NCI-H2107 treated with DMSO at 0.1 percent for 48 hours (cell line): ENCODE measurements at regions not wholly inside any gene's neighbourhood (a gene's known extent, or its start where the extent isn't known, plus 50 kb on each side); places are given as distances from the start of the nearest gene placed in this dataset.
"Not testable (repeated sequence)": the region's sequence is repeated elsewhere in the genome, so short reads cannot be mapped to it uniquely, and the experiment has no call there.

Source experiments
- DNase-seq: peaks from one replicate; lab custom pipeline; 2025; ENCODE audit not compliant: unreplicated experiment; lab: John Stamatoyannopoulos, UW

DNA sequence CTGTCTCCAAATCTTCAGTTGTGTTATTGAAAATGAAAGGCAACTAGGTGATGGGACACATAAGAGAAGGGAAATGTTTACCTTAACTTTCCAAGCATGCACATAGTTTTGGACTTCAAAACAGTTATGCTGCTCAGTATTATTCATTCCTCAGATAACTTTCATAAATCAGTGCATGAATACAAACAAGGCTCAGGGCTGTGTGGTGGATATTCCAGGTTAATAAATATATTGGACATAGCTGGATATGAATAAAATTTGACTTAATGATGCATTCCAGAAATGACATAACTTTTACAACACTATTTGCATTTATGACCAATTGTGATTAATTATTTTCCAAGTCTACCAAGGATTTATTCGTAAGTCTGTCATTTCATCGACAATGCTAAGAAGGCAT lies 301.2 kb upstream of the ZNF804A start:
- no peak for DNase-seq

- DNase-seq: no peak
Measured at GRCh38 chr2:184302506-184302905, 295.8 kb upstream of the ZNF804A start.

DNA sequence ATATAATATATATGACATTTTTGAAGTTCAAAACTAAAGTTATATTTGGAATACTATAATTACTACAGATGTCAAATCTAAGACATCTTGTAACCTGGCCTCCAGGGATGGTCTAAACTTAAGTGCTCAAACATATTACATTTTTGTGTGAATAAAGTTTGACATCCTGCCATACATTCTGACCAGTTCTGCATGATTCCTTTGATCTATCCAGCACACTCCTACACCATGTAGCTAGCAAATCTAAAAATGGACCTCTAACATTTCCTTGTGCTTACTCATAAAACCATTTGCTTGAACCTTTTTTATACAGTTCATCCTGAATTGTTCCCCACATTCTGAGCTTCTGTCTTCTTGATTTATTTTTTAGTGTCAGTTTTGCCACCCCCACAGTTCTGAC lies 294.3 kb upstream of the ZNF804A start:
- no peak for DNase-seq

- no peak for DNase-seq
Measured at GRCh38 chr2:184305105-184305504, 293.2 kb upstream of the ZNF804A start.

GRCh38 chr2:184308706-184309105 lies 289.6 kb upstream of the ZNF804A start:
- DNase-seq: no peak

DNA sequence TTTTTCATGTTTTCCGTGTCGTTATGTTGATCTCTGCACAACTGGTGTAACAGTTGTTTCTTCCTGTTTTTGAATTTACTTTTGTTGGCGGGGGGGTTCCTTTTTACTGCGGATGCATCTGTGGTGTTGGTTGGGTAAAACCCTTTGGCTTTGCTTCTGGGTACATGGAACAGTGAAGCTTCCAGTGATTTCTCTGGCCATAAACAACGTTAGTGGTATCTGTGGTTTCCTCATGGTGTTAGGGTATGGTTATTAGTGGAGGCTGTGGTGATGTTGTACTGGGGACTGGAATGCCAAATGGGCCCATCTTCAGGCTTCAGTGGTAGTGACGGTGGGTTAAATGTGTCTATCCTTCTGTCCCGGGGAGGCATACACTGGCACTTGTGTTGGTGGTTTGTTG lies 285.4 kb upstream of the ZNF804A start:
- no peak for DNase-seq

DNA sequence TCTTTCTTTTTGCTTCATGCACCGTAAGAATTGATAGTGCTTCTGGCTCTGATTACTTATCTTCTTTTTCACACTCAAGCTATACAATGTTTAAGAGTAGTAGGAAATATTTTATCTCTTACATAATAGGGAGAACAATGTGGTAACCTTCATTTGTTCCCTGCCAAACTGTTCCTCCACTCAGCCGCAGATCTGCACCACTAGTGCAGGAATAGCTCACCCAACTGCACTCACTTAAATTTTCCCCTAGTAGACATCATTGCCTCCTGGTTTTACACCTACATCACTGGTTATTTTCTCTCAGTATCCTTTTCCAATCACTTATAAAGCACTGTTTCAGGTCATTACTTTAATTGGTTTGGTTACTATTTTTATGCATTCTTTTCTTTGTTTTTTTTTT lies 283.5 kb upstream of the ZNF804A start:
- no peak for DNase-seq

DNA sequence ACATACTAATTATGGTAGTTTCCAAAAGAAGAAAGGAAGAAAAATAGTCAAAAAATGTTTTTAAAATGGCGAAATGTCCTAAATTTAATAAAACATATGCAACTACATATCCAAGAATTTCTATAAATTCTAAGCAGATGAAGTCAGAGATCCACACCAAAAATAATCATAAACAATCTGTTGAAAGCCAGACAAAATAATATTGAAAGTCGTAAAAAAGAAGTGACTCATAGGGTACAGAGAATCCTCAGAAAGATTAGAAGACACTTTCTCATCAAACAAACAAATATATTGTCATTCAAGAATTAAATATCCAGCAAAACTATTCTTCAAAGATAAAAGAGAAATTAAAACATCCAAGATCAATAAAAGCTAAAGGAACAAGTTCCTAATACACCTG lies 281.4 kb upstream of the ZNF804A start:
- DNase-seq: no peak

DNA sequence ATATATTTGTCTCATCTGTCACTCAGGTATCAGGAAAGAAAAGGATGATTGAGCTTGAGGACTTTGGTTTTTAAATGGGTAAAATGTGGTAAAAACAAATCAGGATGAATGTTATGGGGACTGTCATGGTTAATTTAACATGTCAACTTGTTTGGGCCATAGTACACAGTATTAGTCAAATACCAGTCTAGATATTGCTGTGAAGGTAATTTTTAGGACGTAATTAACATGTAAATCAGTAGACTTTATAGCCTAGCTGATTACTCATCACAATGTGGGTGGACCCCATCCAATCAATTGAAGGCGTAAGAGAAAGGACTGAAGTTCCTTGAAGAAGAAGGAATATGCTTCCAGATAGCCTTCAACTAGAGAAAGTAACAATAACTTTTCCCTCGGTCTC lies 275.7 kb upstream of the ZNF804A start:
- DNase-seq: no peak

DNA sequence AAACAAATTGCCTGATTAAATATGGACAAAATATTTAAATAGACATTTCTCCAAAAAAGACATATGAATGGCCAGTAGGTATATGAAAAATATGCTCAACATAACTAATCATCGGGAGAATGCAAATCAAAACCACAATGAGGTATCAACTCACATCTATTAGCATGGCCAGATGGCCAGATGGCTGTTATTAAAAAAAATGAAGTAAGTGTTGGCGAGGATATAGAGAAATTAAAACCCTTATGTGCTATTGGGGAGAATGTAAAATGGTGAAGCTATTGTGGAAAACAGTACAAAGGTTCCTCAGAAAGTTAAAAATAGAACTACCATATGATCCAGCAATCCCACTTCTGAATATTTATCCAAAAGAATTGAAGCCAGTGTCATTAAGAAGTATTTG lies 272.3 kb upstream of the ZNF804A start:
- DNase-seq: no peak

- not testable (repeated sequence) for DNase-seq
Measured at GRCh38 chr2:184327805-184328204, 270.5 kb upstream of the ZNF804A start.

- DNase-seq: not testable (repeated sequence)
Measured at GRCh38 chr2:184330561-184330960, 267.8 kb upstream of the ZNF804A start.

DNA sequence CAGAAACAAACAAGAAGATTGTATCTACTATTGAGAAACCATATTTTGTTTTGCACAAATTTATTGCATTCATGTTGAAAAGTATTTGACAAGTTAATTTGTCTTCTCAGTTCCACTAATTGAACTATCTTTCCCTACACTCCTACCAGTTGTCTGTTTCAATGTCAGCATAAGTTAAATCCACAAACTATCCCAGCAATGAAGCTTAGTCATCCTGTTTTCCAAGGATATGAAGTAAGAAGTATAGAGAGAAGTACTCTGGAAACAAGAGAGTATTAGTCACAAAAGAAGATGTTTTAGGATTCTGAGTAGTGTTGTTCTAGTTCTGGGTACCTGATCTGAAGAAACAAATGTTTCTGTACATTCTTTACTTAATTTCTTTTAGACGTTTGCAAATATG lies 261.6 kb upstream of the ZNF804A start:
- no peak for DNase-seq

GRCh38 chr2:184338771-184339170 lies 259.6 kb upstream of the ZNF804A start:
- DNase-seq: no peak

DNA sequence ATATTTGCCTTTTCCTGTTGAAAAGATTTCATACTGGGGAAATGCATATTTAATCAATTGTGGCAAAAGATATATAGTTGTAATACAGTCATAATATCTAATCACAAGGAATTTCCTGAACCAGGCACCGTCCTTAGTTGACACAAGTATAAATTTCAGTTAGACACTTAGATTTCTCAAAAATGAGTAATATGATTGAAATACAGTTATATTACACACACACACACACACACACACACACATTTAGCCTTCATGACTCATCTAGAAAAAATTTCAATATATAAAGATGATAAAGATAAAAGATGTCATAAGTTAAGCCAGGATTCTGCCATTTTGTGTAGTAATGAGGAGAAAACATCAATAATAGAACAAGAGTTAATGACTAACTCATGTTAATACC lies 258.4 kb upstream of the ZNF804A start:
- no peak for DNase-seq

GRCh38 chr2:184346338-184346862 lies 251.9 kb upstream of the ZNF804A start:
- DNase-seq: no peak

DNA sequence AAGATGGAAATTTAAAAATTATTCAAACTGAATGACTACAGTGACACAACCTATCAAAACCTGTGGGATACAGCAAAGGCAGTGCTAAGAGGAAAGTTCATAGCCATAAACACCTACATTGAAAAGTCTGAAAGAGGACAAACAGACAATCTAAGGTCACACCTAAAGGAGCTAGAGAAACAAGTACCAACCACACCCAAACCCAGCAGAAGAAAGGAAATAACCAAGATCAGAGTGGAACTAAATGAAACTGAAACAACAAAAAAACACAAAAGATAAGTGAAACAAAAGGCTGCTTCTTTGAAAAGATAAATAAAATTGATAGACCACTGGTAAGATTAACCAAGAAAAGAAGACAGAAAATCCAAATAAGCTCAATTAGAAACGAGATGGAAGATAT lies 247.2 kb upstream of the ZNF804A start:
- no peak for DNase-seq

- no peak for DNase-seq
Measured at GRCh38 chr2:184357033-184357432, 241.3 kb upstream of the ZNF804A start.

GRCh38 chr2:184359379-184359778 lies 238.9 kb upstream of the ZNF804A start:
- no peak for DNase-seq

DNA sequence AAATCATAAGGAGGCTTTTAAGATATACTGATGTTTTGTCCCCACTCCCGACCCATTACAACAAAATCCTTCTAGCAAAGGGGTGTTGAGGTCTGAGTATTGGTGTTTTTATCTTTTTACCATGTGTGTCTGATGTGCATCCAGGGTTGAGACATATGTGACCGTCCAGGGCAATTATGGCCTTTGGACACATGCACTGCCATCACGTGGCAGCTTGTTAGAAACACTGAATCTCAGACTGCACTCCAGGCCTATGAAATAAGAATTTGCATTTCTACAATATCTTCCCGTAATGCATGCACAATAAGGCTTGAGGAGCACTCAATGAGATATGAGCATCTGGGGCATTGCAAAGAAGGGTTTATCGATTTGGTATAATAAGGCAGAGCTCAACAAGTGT lies 235.1 kb upstream of the ZNF804A start:
- DNase-seq: no peak

GRCh38 chr2:184367211-184367610 lies 231.1 kb upstream of the ZNF804A start:
- no peak for DNase-seq

DNA sequence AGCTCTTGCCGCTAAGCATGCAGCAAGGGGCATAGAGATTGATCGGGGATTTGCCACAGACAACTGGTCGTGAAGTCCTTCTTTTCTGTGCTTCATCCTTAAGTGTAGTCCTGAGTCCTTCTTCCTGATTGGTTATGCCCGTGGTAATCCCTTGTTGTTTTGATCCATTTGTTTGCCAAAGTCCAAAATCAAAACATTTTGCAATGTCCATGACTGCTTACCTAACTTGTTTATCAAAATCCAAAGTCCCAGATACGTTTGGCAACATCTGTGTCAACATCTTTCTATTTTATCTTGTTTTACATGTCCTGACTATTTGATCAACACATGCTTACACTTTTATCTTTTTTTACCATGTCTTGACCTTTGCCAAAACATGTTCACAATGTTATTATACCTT lies 229.0 kb upstream of the ZNF804A start:
- no peak for DNase-seq

DNA sequence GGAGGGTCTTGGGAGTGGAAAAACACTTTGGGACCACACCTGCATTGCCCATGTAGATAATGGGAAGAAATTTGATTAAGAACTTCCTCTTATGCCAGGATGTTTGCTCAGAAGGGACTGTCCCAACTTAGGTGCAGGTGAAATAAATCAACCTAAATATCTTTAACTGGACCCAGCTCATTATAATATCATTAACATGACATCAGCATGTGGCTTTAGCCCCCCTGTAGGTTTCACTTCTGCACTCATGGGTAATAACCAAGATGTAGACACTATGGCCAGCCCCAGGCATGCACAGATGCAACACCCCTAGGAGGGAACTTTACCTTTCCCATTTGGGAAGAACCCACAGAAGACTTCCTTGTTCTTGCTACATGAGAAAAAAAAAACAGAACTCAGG lies 227.4 kb upstream of the ZNF804A start:
- DNase-seq: no peak

GRCh38 chr2:184371641-184372040 lies 226.7 kb upstream of the ZNF804A start:
- no peak for DNase-seq
